Activated B cell treated with CpG ODN at 0.5 μM for 24 hours (primary cell): ENCODE measurements at regions not wholly inside any gene's neighbourhood (a gene's known extent, or its start where the extent isn't known, plus 50 kb on each side); places are given as distances from the start of the nearest gene placed in this dataset.

Experiments used
- ATAC-seq: fragments of 200-7000 bp; cut with Tn5 transposase; one replicate; pipeline ENCODE4 v1.10.0; 2021; ENCODE audit warnings: low read depth, mild to moderate bottlenecking, moderate library complexity
- CTCF ChIA-PET: fragments of 350-600 bp; sonication (Branson Sonifier 250); formaldehyde crosslinking; loops from one replicate; lab custom pipeline; 2021; ENCODE audit warnings: antibody characterized with exemption; lab: Charles Lee
- POLR2A ChIA-PET: fragments of 350-600 bp; sonication (Branson Sonifier 250); formaldehyde crosslinking; loops from one replicate; lab custom pipeline; 2021; ENCODE audit warnings: antibody characterized with exemption; lab: Charles Lee
- DNase-seq: peaks from one replicate; pipeline ENCODE4 v3.0.0; 2022
- H3K27ac Mint-ChIP-seq: one replicate; pipeline ENCODE4 v1.8.0; 2020; ENCODE audit warnings: mixed read lengths
- H3K27me3 Mint-ChIP-seq: one replicate; pipeline ENCODE4 v1.8.0; 2021; ENCODE audit warnings: mixed read lengths
- H3K36me3 Mint-ChIP-seq: one replicate; pipeline ENCODE4 v1.8.0; 2021; ENCODE audit warnings: low read depth, mixed read lengths
- H3K4me1 Mint-ChIP-seq: one replicate; pipeline ENCODE4 v1.8.0; 2021; ENCODE audit warnings: mixed read lengths
- H3K4me3 Mint-ChIP-seq: one replicate; pipeline ENCODE4 v1.8.0; 2020; ENCODE audit warnings: mild to moderate bottlenecking, mixed read lengths
- H3K9me3 Mint-ChIP-seq: one replicate; pipeline ENCODE4 v1.8.0; 2020; ENCODE audit warnings: mixed read lengths
- intact Hi-C: fragments of 100-400 bp; cut with micrococcal nuclease; formaldehyde crosslinking; loops from one replicate; pipeline ENCODE4 v1.15.1; 2024
- TF ChIP-seq, protein P1 (sequence below): fragments of 200-600 bp; IDR thresholded peaks from one replicate; pipeline ENCODE4 v1.8.0; 2022; ENCODE audit warnings: antibody characterized with exemption, mild to moderate bottlenecking

DNA sequence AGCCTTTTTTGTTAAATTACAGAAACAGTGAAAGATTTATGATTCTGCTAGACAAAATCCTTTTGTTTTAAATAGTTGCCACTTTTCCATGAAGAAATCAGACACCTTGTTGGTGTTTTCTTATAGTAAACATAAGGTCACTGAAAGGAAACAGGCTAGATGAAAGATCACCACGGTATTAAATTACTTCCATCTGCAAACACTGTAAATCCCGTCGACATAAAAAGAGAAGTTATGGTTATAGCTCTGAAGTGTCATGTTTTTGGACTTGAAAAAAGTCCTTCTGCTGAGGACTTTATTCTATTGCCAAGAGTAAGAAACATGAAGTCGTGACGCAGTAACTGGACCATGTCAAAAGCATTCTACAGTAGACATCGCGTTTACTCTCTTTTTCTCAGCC, 567.6 kb upstream of the SLIT2 start:
- Mint-ChIP-seq H3K4me3 (no peak overlapping the region), H3K9me3 (peaks cover 4% of the 10 kb centered on the region), H3K36me3 (no peaks in the 10 kb centered on the region), H3K27me3 (no peaks in the 10 kb centered on the region), H3K27ac (no peak overlapping the region), H3K4me1 (no peaks in the 10 kb centered on the region)
- CTCF ChIA-PET: no interaction called here
- POLR2A ChIA-PET: no interaction called here
- no peak for DNase-seq
- TF ChIP-seq, protein P1, sequence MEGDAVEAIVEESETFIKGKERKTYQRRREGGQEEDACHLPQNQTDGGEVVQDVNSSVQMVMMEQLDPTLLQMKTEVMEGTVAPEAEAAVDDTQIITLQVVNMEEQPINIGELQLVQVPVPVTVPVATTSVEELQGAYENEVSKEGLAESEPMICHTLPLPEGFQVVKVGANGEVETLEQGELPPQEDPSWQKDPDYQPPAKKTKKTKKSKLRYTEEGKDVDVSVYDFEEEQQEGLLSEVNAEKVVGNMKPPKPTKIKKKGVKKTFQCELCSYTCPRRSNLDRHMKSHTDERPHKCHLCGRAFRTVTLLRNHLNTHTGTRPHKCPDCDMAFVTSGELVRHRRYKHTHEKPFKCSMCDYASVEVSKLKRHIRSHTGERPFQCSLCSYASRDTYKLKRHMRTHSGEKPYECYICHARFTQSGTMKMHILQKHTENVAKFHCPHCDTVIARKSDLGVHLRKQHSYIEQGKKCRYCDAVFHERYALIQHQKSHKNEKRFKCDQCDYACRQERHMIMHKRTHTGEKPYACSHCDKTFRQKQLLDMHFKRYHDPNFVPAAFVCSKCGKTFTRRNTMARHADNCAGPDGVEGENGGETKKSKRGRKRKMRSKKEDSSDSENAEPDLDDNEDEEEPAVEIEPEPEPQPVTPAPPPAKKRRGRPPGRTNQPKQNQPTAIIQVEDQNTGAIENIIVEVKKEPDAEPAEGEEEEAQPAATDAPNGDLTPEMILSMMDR: no peak
- intact Hi-C loops: no loop called here
- no peak for ATAC-seq

- TF ChIP-seq, protein P1: no peak
- peaks cover 4% of the 10 kb centered on the region for H3K9me3 Mint-ChIP-seq
- ATAC-seq (no peak), DNase-seq (no peak)
- no peaks in the 10 kb centered on the region for H3K4me1 Mint-ChIP-seq
- no peaks in the 10 kb centered on the region for H3K27me3 Mint-ChIP-seq
- no peak overlapping the region for H3K4me3 Mint-ChIP-seq
- CTCF ChIA-PET: no interaction called here
- POLR2A ChIA-PET: no interaction called here
- intact Hi-C loops: no loop called here
- no peak overlapping the region for H3K27ac Mint-ChIP-seq
- no peaks in the 10 kb centered on the region for H3K36me3 Mint-ChIP-seq
Observed at GRCh38 chr4:19683426-19683825, 568.3 kb upstream of the SLIT2 start.

- Mint-ChIP-seq H3K4me3 (no peak overlapping the region), H3K36me3 (no peaks in the 10 kb centered on the region), H3K27ac (no peak overlapping the region), H3K27me3 (no peaks in the 10 kb centered on the region), H3K4me1 (peaks cover 8% of the 10 kb centered on the region), H3K9me3 (peaks cover 5% of the 10 kb centered on the region)
- ATAC-seq (no peak), DNase-seq (no peak)
- TF ChIP-seq, protein P1: no peak
- POLR2A ChIA-PET: no interaction called here
- CTCF ChIA-PET: no interaction called here
- intact Hi-C loops: no loop called here
Observed at GRCh38 chr4:19677211-19677610, 574.5 kb upstream of the SLIT2 start.

DNA sequence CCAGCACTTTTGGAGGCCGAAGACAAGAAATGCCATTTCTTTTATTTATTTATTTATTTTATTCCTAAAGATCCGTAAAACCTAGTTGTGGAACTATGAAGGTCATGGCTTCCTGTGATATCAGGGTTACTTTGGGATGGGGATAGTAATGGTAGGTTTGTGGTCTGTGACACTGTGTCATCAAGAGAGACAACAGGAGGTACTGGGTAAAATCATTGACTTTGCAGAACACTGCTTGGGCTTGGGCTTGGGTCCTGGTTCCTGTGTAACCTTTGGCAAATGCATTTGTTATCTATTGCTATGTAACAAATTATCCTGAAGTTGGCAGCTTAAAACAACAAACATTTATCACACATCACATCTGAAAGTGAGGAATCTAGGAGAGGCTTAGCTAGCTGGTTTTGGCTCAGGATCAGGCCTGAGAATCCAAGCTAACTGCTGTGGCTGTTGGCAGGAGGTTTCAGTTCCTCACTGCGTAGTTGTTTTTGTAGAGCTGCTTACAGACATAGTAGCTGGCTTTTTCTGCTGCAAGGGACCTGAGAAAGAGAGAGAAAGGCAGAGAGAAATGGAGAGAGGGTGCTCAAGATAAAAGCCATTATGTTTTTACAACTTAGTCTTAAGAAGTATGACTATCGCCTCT, 576.4 kb upstream of the SLIT2 start:
- Mint-ChIP-seq H3K4me1 (peaks cover 8% of the 10 kb centered on the region), H3K9me3 (peaks cover 9% of the 10 kb centered on the region), H3K27me3 (no peaks in the 10 kb centered on the region), H3K36me3 (no peaks in the 10 kb centered on the region), H3K27ac (no peak overlapping the region), H3K4me3 (no peak overlapping the region)
- ChIA-PET POLR2A (no interaction called here), CTCF (no interaction called here)
- intact Hi-C loops: no loop called here
- ATAC-seq: no peak
- TF ChIP-seq, protein P1: no peak
- DNase-seq: no peak

- peaks cover 2% of the 10 kb centered on the region for H3K9me3 Mint-ChIP-seq
- H3K27ac Mint-ChIP-seq: no peak overlapping the region
- no peaks in the 10 kb centered on the region for H3K27me3 Mint-ChIP-seq
- intact Hi-C loops: no loop called here
- no peaks in the 10 kb centered on the region for H3K36me3 Mint-ChIP-seq
- ATAC-seq (no peak), DNase-seq (no peak)
- ChIA-PET POLR2A (no interaction called here), CTCF (no interaction called here)
- TF ChIP-seq, protein P1: no peak
- no peaks in the 10 kb centered on the region for H3K4me1 Mint-ChIP-seq
- no peak overlapping the region for H3K4me3 Mint-ChIP-seq
Observed at GRCh38 chr4:19659101-19659500, 592.6 kb upstream of the SLIT2 start.
